H1 (cell line): ENCODE measurements at regions not wholly inside any gene's neighbourhood (a gene's known extent, or its start where the extent isn't known, plus 50 kb on each side); places are given as distances from the start of the nearest gene placed in this dataset.

ENCODE experiments used
- CEBPB ChIP-seq: IDR thresholded peaks from 2 replicates; pipeline ENCODE4 v1.6.1; 2012; ENCODE audit warnings: low read depth, low read length
- CTCF ChIP-seq, 3 experiments: IDR thresholded peaks; 1 replicate in 2 of 3; 2 replicates in 1 of 3; pipeline versions ENCODE4 v1.5.1 to v1.6.1; 2011; ENCODE audit warnings: low read length in 3 of 3, mild to moderate bottlenecking in 3 of 3, inconsistent platforms in 2 of 3, low read depth in 1 of 3, moderate library complexity in 1 of 3; ENCODE audit not compliant: insufficient read depth in 1 of 3; ENCODE audit errors: control extremely low read depth in 1 of 3
- EGR1 ChIP-seq: IDR thresholded peaks from 2 replicates; pipeline ENCODE4 v1.6.1; 2011; ENCODE audit warnings: low read depth, low read length, borderline replicate concordance
- EP300 ChIP-seq, 2 experiments: IDR thresholded peaks; 1 replicate in 1 of 2; 2 replicates in 1 of 2; pipeline ENCODE4 v1.6.1; 2011 to 2012; ENCODE audit warnings: low read depth in 2 of 2, low read length in 2 of 2, mild to moderate bottlenecking in 2 of 2, borderline replicate concordance in 1 of 2, inconsistent platforms in 1 of 2, moderate library complexity in 1 of 2
- EZH2 ChIP-seq: fragments of 200-600 bp; sonication (generic); IDR thresholded peaks from 2 replicates; pipeline ENCODE4 v1.7.1; 2012; ENCODE audit warnings: low read depth, mild to moderate bottlenecking, moderate library complexity, low read length, inconsistent platforms; ENCODE audit not compliant: severe bottlenecking
- JUN ChIP-seq: IDR thresholded peaks from 2 replicates; pipeline ENCODE4 v1.6.1; 2011; ENCODE audit warnings: low read depth, mild to moderate bottlenecking, improper control_type of control experiment, low read length
- KDM1A ChIP-seq: fragments of 200-600, 300-600 bp; sonication (generic); IDR thresholded peaks from 2 replicates; pipeline ENCODE4 v1.7.1; 2016; ENCODE audit warnings: mild to moderate bottlenecking, low read length, borderline replicate concordance
- POLR2A ChIP-seq, 2 experiments: IDR thresholded peaks; 1 replicate in 1 of 2; 2 replicates in 1 of 2; pipeline ENCODE4 v1.6.1; 2011; ENCODE audit warnings: low read depth in 2 of 2, low read length in 2 of 2, mild to moderate bottlenecking in 2 of 2; ENCODE audit errors: control extremely low read depth in 1 of 2
- SP1 ChIP-seq: IDR thresholded peaks from 2 replicates; pipeline ENCODE4 v1.6.1; 2011; ENCODE audit warnings: low read depth, low read length
- TAF1 ChIP-seq: IDR thresholded peaks from 2 replicates; pipeline ENCODE4 v1.6.1; 2011; ENCODE audit warnings: mild to moderate bottlenecking, low read depth, low read length
- ZNF274 ChIP-seq: IDR thresholded peaks from 2 replicates; pipeline ENCODE4 v1.7.0; 2012; ENCODE audit warnings: low read length, borderline replicate concordance; ENCODE audit errors: extremely low read depth

GRCh38 chr18:32583431-32583830 is 112.7 kb upstream of the GAREM1 start:
- TF ChIP-seq CTCF (IDR thresholded peaks at IDR 0.05; ENCODE audit: control extremely low read depth in 1 of 3, insufficient read depth in 1 of 3, low read depth in 1 of 3, low read length in 3 of 3) (no peak), TAF1 (no peak), JUN (no peak), EP300 (IDR thresholded peaks at IDR 0.05; ENCODE audit: borderline replicate concordance in 1 of 2, low read depth in 2 of 2, low read length in 2 of 2) (no peak), ZNF274 (no peak), POLR2A (IDR thresholded peaks at IDR 0.05; ENCODE audit: control extremely low read depth in 1 of 2, low read depth in 2 of 2, low read length in 2 of 2) (no peak), CEBPB (no peak), EZH2 (no peak), EGR1 (no peak), SP1 (no peak), KDM1A (no peak)
